ENCODE measurements at regions not wholly inside any gene's neighbourhood (a gene's known extent, or its start where the extent isn't known, plus 50 kb on each side); places are given as distances from the start of the nearest gene placed in this dataset.
"Not testable (repeated sequence)": the region's sequence is repeated elsewhere in the genome, so short reads cannot be mapped to it uniquely, and the experiment has no call there.

DNA sequence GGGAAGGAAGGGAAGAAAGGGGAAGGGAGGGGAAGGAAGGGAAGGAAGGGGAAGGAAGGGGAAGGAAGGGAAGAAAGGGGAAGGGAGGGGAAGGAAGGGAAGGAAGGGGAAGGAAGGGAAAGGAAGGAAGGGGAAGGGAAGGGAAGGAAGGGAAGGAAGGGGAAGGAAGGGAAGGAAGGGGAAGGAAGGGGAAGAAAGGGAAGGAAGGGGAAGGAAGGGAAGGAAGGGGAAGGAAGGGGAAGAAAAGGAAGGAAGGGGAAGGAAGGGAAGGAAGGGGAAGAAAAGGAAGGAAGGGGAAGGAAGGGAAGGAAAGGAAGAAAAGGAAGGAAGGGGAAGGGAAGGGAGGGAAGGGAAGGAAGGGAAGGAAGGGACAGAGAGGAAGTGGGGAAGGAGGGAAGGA is 295.7 kb upstream of the PCDH18 start:
- not testable (repeated sequence) for DNase-seq

DNA sequence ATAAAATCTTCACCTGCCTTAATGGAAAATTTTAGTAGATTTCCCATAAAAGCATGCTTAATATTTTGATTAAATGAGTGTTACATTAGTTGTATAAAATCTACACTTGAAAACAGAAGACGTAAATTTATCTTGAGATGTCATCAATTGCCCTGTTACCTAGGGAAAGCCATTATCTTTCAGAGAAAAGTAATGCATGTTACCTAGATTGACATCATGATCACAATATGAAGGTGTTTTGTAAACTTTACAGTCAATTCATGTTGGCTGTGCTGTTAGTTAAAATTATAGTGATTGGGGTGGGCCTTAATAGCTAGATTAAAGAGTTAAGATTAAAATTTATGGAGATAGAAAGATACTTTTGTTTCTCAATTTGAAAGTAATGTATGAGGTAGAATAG is 293.2 kb upstream of the PCDH18 start:
- DNase-seq = no peak

DNA sequence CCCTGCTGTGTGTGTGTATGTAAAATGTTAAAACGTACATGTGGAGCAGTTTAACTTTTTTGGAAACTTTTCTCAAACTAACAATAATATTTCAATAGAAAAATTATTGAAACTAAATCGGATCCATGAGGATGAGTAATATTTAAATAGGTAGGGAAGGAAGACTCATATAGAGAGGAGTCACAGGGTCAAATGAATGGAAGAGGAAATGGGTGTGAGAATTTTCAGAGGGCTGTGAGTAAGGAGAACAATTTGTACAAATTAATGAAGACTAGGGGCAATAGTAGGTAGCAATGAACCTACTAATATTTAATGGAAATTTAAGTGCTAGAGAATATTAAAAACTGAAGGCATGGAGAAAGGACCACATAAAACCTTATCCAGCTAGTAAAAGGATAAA is 290.7 kb upstream of the PCDH18 start:
- no peak for DNase-seq

DNA sequence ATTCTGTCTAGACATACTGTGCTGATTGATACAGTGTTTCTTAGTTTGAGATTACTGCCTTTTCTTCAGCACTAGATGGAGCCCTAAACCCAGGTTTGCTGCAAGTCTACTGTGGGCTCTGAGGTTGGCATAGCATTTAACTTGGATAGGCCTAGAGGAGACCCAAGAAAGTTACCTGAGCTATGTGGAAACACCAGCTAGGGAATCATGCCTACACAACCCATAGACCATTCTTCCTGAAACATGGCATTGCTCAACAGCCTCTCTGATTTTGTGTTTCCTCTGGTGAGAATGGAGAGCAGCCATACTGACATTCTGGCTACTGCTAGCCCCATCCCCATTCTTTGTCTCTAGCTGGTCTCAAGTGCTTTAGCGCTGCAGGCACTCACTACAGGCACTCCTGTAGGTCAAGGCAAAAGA is 287.7 kb upstream of the PCDH18 start:
- DNase-seq = no peak

DNA sequence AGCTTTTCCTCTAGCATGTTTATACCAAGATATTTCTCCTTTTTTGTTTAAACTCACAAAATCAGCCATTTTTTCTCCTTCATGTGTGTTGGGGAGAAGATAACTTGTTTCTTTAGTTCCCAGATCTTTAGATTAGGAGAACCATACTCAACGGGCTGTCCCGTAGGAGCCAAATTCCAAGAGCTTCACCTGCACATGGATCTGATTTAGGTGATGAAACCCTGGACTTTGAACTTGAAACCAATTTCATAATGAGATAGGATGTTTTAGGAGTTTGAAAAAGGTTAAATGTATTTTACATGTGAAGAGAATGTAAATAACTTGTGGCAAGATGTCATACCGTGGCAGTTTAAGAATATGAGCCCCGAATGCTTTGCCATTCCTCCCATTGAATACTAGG is 280.0 kb upstream of the PCDH18 start:
- DNase-seq = no peak

DNA sequence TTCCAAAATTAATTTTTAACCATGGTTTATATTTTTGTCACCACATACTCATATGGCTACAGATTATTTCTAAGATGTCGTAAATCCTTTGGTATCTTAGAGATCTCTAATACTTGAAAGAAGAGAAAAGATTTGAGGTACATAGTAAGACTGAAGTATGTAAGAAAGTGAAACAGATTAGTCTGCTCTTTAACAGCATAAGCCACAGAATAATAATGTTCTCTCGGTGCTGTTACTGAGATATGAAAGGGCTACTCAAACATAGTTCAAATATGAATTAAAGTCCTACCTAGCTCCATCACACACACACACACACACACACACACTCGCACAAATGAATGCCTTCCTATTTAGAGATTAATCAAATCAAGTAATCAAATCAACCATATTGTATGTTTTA is 274.1 kb upstream of the PCDH18 start:
- no peak for DNase-seq

DNA sequence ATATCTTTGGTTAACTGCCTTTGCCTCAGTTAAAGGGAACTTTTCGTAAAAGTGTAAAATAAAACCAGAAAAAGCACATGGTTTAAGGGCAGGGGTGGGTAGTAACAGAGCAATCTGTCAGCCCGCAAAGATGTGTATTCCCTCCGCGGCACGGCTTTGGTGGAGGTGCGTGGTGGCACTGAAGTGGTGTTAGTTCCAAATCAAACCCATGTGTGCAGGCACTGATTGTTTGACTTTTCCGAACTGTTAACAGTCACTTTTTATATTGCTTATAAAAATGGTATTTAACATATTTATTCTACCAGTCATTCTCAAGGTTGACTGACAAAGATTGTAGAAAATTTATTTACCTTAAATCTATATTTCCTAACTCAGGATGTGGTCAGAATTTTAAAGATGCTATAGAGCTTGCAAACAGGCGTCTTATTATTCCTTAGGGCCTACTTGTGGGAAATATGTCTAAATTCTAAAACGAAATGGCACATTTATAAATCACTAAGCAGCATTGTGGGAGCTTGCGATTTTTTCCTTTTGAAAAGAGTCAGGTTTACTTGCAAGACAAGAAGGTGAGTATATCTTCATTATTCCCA is 272.7 kb upstream of the PCDH18 start:
- no peak for DNase-seq

DNA sequence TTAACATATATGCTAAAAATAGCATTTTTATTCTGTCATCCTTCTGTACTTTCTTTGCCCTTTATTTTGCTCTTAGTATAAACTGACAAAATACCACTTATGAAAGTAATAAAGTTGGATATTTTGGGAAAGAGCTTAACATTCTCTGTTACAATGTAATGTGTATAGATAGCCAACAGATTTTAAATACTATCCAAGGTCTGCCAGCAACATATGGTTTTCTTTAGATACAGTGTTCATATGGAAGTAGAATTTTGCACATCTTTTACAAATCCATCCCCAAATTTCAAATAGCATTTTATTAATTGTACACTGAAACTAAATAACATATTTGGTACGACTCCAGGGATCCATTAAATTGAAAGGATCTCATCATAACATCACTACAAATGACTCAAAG is 268.6 kb upstream of the PCDH18 start:
- no peak for DNase-seq

DNA sequence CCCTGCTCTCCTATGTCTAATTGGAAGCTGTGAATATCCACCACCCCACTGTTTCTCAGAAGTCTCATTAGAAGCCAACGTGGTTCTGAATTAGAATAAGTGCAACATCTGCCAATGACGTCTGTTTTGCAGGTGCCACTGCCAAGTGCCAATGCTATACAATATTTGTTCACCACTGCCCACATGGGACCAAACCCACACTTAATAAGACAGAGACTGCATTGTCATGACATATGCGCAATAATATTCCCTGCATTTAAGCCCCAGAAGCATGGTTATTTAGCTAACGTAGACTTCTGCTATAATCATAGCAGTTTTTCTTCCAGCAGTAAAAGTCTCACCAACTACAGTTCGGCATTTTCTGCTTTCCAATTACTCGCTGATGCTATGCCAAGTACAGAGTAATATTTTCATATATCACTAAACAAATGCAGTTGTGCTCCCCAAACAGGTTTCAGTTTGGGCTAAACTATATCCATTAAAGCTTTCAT is 262.5 kb upstream of the PCDH18 start:
- DNase-seq = no peak

DNA sequence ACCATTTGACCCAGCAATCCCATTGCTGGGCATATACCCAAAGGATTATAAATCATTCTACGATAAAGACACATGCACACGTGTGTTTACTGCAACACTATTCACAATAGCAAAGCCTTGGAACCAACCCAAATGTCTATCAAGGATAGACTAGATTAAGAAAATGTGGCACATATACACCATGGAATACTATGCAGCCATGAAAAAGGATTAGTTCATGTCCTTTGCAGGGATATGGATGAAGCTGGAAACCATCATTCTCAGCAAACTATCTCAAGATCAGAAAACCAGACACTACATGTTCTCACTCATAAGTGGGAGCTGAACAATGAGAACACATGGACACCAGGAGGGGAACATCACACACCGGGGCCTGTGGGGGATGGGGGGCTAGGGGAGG is 257.0 kb upstream of the PCDH18 start:
- not testable (repeated sequence) for DNase-seq

DNA sequence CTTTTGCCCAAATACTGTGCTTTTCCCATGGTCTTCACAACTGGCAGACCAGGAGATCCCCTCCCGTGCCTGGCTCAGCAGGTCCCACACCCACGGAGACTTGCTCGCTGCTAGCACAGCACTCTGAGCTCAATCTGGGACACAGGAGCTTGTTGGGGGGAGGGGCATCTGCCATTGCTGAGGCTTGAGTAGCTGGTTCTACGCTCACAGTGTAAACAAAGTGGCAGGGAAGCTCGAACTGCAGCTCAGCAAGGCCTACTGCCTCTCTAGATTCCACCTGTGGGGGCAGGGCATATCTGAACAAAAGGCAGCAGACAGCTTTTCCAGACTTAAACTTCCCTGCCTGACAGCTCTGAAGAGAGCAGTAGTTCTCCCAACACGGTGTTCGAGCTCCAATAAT is 251.6 kb upstream of the PCDH18 start:
- not testable (repeated sequence) for DNase-seq

DNA sequence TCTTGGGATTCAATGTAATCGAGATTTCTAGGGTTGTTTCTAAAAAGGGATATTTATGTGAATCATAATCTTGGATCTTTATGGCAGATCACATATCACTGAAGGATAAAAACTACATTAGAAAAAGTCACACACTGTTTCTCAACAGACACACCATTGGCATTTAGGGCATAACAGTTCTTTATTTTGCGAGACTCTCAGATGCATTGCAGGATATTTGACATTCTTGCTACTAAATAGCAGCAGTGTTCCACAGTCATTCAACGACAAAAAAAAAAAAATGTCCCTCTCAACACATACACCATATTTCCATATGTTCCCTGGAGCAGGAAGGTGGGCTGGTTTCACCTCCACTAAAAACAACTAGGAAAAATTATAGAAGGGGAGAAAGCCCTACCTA is 243.4 kb upstream of the PCDH18 start:
- DNase-seq = no peak

DNA sequence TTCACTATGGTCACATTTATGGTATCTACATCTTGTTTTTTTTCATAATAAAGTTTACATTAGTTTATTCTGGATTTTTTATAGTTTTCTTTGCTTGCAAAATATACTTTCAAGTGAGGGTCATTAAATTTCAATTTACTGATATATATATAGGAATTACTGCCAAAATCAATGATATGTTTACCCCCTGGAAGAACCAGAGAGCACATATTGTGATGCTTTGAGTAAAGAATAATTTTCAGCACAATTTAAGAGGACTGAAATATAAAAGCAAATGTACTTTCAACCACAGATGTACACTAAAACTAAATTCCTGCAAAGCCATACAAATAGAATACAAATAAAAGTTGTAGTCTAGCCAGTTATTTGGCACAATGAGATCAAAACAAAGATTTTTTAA is 242.2 kb upstream of the PCDH18 start:
- no peak for DNase-seq

DNA sequence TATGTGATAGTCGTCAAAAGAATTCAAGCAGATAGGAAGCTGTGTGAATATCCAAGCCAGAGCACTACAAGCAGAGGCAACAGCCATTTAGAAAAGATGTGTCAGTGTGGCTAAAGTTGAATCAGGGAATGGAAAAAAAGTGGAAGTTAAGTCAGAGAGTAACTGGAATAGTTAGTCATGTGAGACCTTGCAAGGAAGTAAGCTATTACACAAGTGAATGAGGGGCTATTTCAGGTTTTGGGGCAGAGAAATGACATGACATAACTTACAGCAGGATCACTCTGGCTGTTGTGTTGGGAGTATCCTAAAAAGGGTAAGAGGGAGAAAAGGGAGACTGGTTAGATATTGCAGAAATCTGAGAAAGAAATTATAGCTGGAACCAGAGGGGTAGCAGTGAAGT is 236.6 kb upstream of the PCDH18 start:
- DNase-seq = no peak

DNA sequence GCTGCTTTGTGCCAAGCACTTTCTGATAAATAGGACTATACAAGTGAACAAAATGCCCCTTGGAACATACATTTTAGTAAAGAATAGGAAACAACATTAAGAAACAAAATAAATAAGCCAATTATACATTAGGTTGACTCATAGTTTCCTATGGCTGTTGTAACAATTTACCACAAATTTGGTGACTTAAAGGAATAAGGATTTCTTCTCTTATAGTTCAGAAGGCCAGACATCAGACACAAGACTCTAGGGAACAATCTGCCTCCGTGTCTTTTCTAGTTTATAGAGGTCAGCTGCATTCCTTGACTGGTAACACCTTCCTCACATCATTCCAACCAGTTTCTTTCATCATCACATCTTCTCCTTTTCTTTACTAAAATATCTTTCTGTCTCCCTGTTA is 235.9 kb upstream of the PCDH18 start:
- no peak for DNase-seq

DNA sequence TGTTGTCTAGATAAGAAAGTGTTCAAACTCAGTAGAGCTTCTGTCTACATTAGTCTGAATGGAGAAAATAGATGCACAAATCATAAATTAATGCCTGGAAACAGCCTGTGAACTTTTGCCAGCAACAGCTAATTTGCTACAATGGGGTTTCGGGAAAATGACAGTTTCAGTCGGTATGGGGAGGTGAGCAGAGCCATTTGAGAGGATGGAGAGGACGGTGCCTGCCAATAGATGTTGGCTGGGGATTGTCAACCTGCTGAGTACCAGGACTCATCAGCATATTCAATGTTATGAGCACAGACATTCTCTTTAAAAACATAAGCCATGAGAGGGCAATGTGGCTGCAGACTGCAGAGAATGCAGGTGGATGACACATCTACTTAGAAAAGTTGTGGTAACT is 230.3 kb upstream of the PCDH18 start:
- DNase-seq = no peak

DNA sequence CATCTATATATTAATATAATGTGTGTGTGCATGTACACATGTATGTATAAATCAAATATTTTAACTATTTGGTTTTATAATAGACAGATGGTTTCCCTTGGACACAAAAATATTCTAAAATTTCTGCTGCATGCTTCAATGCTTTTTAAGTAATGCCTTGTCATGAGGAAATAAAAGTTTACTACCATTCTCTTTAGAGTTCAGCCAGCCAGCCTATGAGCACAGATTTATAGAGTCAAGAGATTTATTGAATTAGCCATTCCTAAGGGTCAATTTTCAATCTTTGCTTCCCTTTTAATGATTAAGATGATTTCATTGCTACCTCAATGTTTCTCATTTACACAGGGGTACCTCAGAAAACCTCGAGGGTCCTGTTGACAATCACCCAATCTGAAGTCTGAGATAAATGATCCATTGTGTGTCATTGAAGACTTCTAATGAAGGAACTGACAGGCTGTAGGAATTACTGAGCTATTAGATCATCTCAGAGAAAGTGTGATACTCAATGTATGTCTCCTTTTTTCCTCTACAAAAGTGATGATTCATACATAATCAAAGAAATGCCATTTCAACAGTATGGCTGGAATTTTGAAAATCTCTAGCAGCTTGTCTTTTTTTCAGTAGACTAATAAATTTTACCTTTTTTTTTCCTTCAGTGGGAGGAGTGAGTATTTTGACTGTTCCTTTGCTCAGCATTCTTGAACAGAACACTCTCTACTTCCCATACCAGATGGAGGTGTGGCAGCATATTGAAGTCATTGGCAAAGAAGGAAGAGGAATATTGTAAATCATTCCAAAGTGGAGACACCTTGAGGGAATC is 222.6 kb upstream of the PCDH18 start:
- DNase-seq = no peak

DNA sequence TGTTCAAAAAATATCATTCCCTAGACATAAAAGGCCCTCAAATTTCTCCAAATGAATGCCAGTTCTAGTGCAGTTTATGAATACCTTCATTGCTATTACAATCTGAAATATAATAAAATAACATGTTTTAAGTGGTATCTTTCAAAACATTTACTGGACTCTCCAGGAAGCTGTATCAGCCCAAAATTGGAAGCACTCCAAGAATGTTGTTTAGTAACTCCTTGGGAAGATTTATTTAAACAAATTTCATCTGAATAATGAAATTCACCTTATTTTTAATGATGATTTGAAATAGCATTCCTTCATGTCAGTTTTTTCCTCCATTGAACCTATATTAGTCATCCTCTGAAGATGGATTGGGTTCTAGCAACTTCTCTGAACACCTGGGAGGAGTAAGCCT is 217.2 kb upstream of the PCDH18 start:
- no peak for DNase-seq

DNA sequence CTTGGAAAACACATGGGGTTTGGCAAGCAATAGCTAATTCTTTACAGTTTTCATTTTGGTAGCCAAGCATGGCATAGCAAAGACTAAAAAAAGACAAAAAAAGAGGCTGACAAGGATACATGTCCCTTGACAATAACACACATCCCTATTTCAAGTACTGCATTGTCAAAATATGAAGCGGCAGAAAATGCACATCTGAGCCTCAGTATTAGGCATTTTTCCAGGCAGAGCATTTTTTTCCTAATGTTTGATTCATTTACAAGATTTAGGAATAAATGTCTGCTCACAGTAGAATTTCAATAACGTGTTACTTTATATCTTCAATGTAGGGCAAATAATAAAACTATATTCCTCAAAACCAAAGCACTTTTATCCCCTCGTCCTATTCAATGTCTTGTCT is 216.3 kb upstream of the PCDH18 start:
- no peak for DNase-seq

DNA sequence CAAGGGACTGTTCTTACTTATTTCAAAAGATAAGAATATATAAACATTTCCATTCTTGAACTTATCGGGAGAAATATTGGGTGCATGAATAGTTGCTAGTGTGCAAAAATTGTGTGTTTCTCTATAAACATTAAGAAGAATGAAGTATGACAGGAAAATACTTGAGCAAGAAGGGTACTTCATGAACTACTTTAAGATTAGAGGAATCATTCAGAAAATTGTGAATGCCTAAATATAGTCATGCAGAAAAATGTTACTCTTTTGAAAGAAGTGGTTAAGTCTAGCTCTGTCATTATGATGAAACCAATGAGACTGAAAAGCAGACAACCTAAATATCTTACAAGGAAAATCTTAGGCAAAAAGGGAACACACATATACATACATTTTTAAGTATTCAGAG is 207.8 kb upstream of the PCDH18 start:
- no peak for DNase-seq

DNA sequence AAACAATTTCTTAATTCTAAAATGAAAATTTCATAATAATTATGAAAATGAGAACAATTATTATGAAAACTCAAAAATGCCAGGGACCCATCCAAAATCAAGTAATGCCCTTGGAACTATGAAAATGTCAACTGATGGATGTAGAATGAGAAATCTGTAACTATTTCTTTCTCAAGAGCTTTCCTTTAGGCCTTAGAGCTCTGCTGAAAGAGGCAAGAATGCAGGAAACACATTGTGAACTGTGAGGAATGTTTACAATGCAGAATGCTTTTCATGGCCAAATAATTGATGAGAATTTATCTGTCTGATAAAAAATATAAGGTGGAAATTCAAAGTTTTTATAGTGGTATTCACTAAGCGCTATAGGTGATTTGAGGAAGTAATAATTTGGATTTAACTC is 207.1 kb upstream of the PCDH18 start:
- no peak for DNase-seq

DNA sequence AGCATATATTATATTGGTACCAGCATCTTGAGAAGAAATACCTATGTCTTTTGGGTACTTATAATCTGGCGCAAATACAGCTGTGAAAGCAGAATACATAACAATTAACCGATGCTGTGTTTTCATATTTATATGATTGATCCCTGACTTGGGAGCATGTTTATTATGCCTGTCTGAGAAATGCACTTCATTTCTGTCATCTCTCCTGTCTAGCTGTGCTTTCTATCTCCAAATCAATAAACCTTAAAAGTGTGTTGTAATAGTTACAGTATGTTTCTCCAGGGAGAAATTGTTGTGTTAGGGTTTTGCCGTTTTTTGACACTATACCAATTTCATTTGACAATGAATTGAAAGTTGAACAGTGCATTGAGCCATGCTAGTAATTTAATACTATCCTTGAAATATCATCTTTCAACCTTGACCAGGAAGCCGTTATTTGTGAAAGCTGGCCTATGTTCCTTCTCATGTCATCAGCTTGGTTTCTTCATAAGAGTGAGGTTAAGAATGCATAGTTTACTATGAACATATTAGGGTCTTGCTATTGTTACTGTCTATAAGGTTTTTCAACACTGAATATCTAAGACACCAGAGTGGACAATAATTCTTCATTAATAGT is 206.2 kb upstream of the PCDH18 start:
- DNase-seq = no peak

DNA sequence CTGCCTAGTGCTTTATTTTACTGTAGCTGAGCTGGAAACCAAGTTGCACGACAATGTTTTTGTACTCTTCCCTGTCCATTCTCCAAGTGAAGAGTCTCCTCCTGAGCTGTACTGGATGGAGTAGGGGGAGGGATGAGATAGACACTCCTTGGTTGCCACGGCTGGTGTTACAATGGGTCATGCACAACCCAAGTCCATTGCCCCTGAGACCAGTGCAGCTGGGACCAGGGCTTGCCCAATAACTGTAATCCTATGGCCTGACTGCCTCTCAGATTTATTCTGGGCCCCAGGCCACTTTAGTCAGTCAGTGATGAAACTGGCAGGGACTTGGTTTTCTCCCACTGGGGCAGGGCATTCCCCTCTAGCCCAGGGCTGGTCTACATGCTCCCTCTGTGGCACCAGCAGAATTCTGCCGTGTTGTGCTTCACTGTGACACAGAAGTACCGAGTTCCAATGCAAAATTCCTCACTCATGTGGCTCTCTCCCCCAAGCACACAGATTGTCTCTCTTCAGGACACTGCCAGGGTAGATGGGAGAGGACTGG is 203.3 kb upstream of the PCDH18 start:
- no peak for DNase-seq

All from GOT3 (cell line).